Fibroblast of pulmonary artery (primary cell): ENCODE measurements at regions not wholly inside any gene's neighbourhood (a gene's known extent, or its start where the extent isn't known, plus 50 kb on each side); places are given as distances from the start of the nearest gene placed in this dataset.

Experiments
- DNase-seq: peaks from one replicate; pipeline ENCODE4 v3.0.0-alpha.2; 2010; ENCODE audit warnings: low read depth
- H3K4me3 ChIP-seq: replicated peaks from 2 replicates; pipeline ENCODE4 v1.5.1; 2011; ENCODE audit warnings: low read depth, mild to moderate bottlenecking, control low read depth, low read length, moderate library complexity
- CTCF ChIP-seq: IDR thresholded peaks from 2 replicates; pipeline ENCODE4 v1.5.1; 2011; ENCODE audit warnings: mild to moderate bottlenecking, control low read depth, low read length, inconsistent platforms; ENCODE audit errors: missing control alignments

GRCh38 chr7:46970131-46970430, 611.8 kb downstream of the TNS3 start:
- no peak for TF ChIP-seq CTCF
- no peak for DNase-seq
- H3K4me3 ChIP-seq, result no peak overlapping the region

- H3K4me3 ChIP-seq, result no peak overlapping the region
- DNase-seq, result peak; percentile 45
- no peak for TF ChIP-seq CTCF
Measured at GRCh38 chr7:46969303-46970130, 612.4 kb downstream of the TNS3 start.

GRCh38 chr7:46968003-46968402, 613.9 kb downstream of the TNS3 start:
- DNase-seq, result no peak
- no peak for TF ChIP-seq CTCF
- no peak overlapping the region for H3K4me3 ChIP-seq

GRCh38 chr7:46963719-46964118, 618.2 kb downstream of the TNS3 start:
- no peak for DNase-seq
- TF ChIP-seq CTCF, result no peak
- H3K4me3 ChIP-seq, result no peak overlapping the region

- TF ChIP-seq CTCF, result no peak
- DNase-seq, result no peak
- no peak overlapping the region for H3K4me3 ChIP-seq
Measured at GRCh38 chr7:46960970-46961369, 620.9 kb downstream of the TNS3 start.

GRCh38 chr7:46957195-46957594, 624.7 kb downstream of the TNS3 start:
- TF ChIP-seq CTCF, result no peak
- no peak overlapping the region for H3K4me3 ChIP-seq
- DNase-seq, result no peak

- no peak for TF ChIP-seq CTCF
- no peak for DNase-seq
- no peak overlapping the region for H3K4me3 ChIP-seq
Measured at GRCh38 chr7:46955531-46955930, 626.4 kb downstream of the TNS3 start.
